HG03175 (cell line): ENCODE measurements at regions not wholly inside any gene's neighbourhood (a gene's known extent, or its start where the extent isn't known, plus 50 kb on each side); places are given as distances from the start of the nearest gene placed in this dataset.
"Not testable (repeated sequence)": the region's sequence is repeated elsewhere in the genome, so short reads cannot be mapped to it uniquely, and the experiment has no call there.

Source experiments
- ATAC-seq: cut with Tn5 transposase; IDR thresholded peaks from one replicate; pipeline ENCODE4 v1.9.1; 2021; ENCODE audit warnings: mild to moderate bottlenecking, moderate library complexity; ENCODE audit not compliant: unreplicated experiment

GRCh38 chrX:131219271-131219670 is 69.8 kb downstream of the IGSF1 start:
- ATAC-seq = no peak

GRCh38 chrX:131217989-131218388 is 71.1 kb downstream of the IGSF1 start:
- no peak for ATAC-seq

GRCh38 chrX:131216828-131217227 is 72.3 kb downstream of the IGSF1 start:
- peak; percentile 74 for ATAC-seq

GRCh38 chrX:131213400-131213799 is 75.7 kb downstream of the IGSF1 start:
- ATAC-seq = no peak

GRCh38 chrX:131202766-131203165 is 86.3 kb downstream of the IGSF1 start:
- ATAC-seq = no peak

GRCh38 chrX:131201986-131202385 is 87.1 kb downstream of the IGSF1 start:
- no peak for ATAC-seq

GRCh38 chrX:131199091-131199490 is 90.0 kb downstream of the IGSF1 start:
- ATAC-seq = no peak

GRCh38 chrX:131187206-131187605 is 101.9 kb downstream of the IGSF1 start:
- no peak for ATAC-seq

GRCh38 chrX:131170148-131170547 is 112.0 kb downstream of the ARHGAP36 start:
- no peak for ATAC-seq

GRCh38 chrX:131163645-131164044 is 105.5 kb downstream of the ARHGAP36 start:
- not testable (repeated sequence) for ATAC-seq

- not testable (repeated sequence) for ATAC-seq
These were observed 99.5 kb downstream of the ARHGAP36 start for GRCh38 chrX:131157656-131158055.

GRCh38 chrX:131146702-131147101 is 88.6 kb downstream of the ARHGAP36 start:
- ATAC-seq = no peak
